SK-N-SH treated with all-trans-retinoic acid at 6 μM for 48 hours (cell line): ENCODE measurements at regions not wholly inside any gene's neighbourhood (a gene's known extent, or its start where the extent isn't known, plus 50 kb on each side); places are given as distances from the start of the nearest gene placed in this dataset.
"Not testable (repeated sequence)": the region's sequence is repeated elsewhere in the genome, so short reads cannot be mapped to it uniquely, and the experiment has no call there.

Experiments used
- ATAC-seq: fragments of 200-7000 bp; cut with Tn5 transposase; 3 replicates; pipeline ENCODE4 v1.9.1; 2020; ENCODE audit warnings: mild to moderate bottlenecking, moderate library complexity
- ARNTL ChIP-seq: fragments of 450-650 bp; formaldehyde crosslinking; IDR thresholded peaks from 2 replicates; pipeline ENCODE4 v1.5.0; 2020; ENCODE audit warnings: low read depth, mild to moderate bottlenecking, moderate library complexity, borderline replicate concordance
- BACH2 ChIP-seq: fragments of 250-450 bp; sonication (Bioruptor Pico); IDR thresholded peaks from 2 replicates; pipeline ENCODE4 v1.9.0; 2021; ENCODE audit warnings: mild to moderate bottlenecking, borderline replicate concordance
- CSDC2 ChIP-seq: fragments of 250-450 bp; sonication (Bioruptor Pico); IDR thresholded peaks from 2 replicates; pipeline ENCODE4 v1.5.0; 2020; ENCODE audit warnings: mild to moderate bottlenecking, moderate library complexity
- ESRRG ChIP-seq: fragments of 250-450 bp; sonication (Bioruptor Pico); IDR thresholded peaks from 2 replicates; pipeline ENCODE4 v1.6.1; 2021; ENCODE audit warnings: mild to moderate bottlenecking
- GLIS3 ChIP-seq: fragments of 250-450 bp; sonication (Bioruptor Pico); IDR thresholded peaks from 2 replicates; pipeline ENCODE4 v1.5.0; 2020; ENCODE audit warnings: mild to moderate bottlenecking, moderate library complexity
- OSR1 ChIP-seq: fragments of 250-450 bp; sonication (Bioruptor Pico); IDR thresholded peaks from 2 replicates; pipeline ENCODE4 v1.8.0; 2022; ENCODE audit warnings: moderate library complexity, mild to moderate bottlenecking, inconsistent platforms
- PPARA ChIP-seq: fragments of 250-450 bp; sonication (Bioruptor Pico); IDR thresholded peaks from 2 replicates; pipeline ENCODE4 v1.5.0; 2020; ENCODE audit warnings: mild to moderate bottlenecking, borderline replicate concordance
- RARB ChIP-seq: fragments of 250-450 bp; sonication (Bioruptor Pico); IDR thresholded peaks from 2 replicates; pipeline ENCODE4 v1.8.0; 2021; ENCODE audit warnings: mild to moderate bottlenecking, moderate library complexity
- SNAI2 ChIP-seq: fragments of 250-450 bp; sonication (Bioruptor Pico); IDR thresholded peaks from 2 replicates; pipeline ENCODE4 v1.5.0; 2020; ENCODE audit warnings: mild to moderate bottlenecking, moderate library complexity
- TCF4 ChIP-seq: fragments of 250-450 bp; sonication (Bioruptor Pico); IDR thresholded peaks from 2 replicates; pipeline ENCODE4 v1.8.0; 2021; ENCODE audit warnings: mild to moderate bottlenecking, moderate library complexity, borderline replicate concordance
- TOX ChIP-seq: fragments of 250-450 bp; sonication (Bioruptor Pico); IDR thresholded peaks from 2 replicates; pipeline ENCODE4 v1.8.0; 2021; ENCODE audit warnings: mild to moderate bottlenecking, moderate library complexity, borderline replicate concordance
- ZC3H10 ChIP-seq: fragments of 250-450 bp; sonication (Bioruptor Pico); IDR thresholded peaks from 2 replicates; pipeline ENCODE4 v1.5.1; 2021; ENCODE audit warnings: mild to moderate bottlenecking, moderate library complexity
- ZFP3 ChIP-seq: fragments of 250-450 bp; sonication (Bioruptor Pico); IDR thresholded peaks from 2 replicates; pipeline ENCODE4 v1.5.0; 2020; ENCODE audit warnings: mild to moderate bottlenecking, moderate library complexity
- ZFP30 ChIP-seq: fragments of 450-650 bp; formaldehyde crosslinking; IDR thresholded peaks from 2 replicates; pipeline ENCODE4 v1.5.0; 2022; ENCODE audit warnings: mild to moderate bottlenecking, moderate library complexity
- ZNF565 ChIP-seq: fragments of 450-650 bp; formaldehyde crosslinking; conservative IDR thresholded peaks from 2 replicates; pipeline ENCODE4 v1.5.0; 2020; ENCODE audit warnings: low read depth, mild to moderate bottlenecking, moderate library complexity
- ZNF70 ChIP-seq: fragments of 450-650 bp; formaldehyde crosslinking; IDR thresholded peaks from 2 replicates; pipeline ENCODE4 v1.5.0; 2020; ENCODE audit warnings: mild to moderate bottlenecking, moderate library complexity
- ZNF8 ChIP-seq: fragments of 450-650 bp; formaldehyde crosslinking; IDR thresholded peaks from 2 replicates; pipeline ENCODE4 v1.5.0; 2020; ENCODE audit warnings: mild to moderate bottlenecking, moderate library complexity
- TF ChIP-seq, protein P1 (sequence below): fragments of 250-450 bp; sonication (Bioruptor Pico); IDR thresholded peaks from 2 replicates; pipeline ENCODE4 v1.5.0; 2020; ENCODE audit warnings: mild to moderate bottlenecking, moderate library complexity
- TF ChIP-seq, protein P2 (sequence below): fragments of 250-450 bp; sonication (Bioruptor Pico); IDR thresholded peaks from 2 replicates; pipeline ENCODE4 v1.8.0; 2021; ENCODE audit warnings: low read depth, mild to moderate bottlenecking, moderate library complexity, borderline replicate concordance
- TF ChIP-seq, protein P3 (sequence below): fragments of 250-450 bp; sonication (Bioruptor Pico); IDR thresholded peaks from 2 replicates; pipeline ENCODE4 v1.5.1; 2021; ENCODE audit warnings: mild to moderate bottlenecking, moderate library complexity
- TF ChIP-seq, protein P4 (sequence below): fragments of 250-450 bp; sonication (Bioruptor Pico); IDR thresholded peaks from 2 replicates; pipeline ENCODE4 v1.5.1; 2020; ENCODE audit warnings: low read depth, mild to moderate bottlenecking, moderate library complexity

DNA sequence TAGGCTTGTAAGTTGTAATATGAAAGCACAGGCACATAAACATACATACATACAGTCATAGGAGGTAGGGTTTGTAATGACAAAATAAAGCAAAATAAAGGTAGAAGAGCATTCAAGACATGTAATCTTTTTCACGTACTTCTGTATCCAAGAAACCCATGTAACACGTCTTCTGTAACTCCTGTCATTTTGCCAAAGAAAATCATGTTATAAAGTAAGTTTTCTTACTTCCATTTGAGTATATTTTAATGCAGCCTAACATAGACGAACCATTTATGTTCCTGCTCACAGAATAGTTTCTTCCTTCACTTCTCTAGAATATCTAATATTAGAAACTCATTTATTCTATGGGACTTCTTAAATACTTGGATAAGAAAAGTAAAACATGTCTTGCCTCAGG, 1884.0 kb upstream of the CELF4 start (continued):
- TF ChIP-seq TOX (no peak), ARNTL (CRISPR knock-in tag) (no peak), BACH2 (CRISPR knock-in tag) (no peak), ZFP30 (CRISPR knock-in tag) (no peak), ZNF565 (CRISPR knock-in tag) (no peak), PPARA (CRISPR knock-in tag) (no peak), ZFP3 (CRISPR knock-in tag) (no peak)
- TF ChIP-seq, protein P1, sequence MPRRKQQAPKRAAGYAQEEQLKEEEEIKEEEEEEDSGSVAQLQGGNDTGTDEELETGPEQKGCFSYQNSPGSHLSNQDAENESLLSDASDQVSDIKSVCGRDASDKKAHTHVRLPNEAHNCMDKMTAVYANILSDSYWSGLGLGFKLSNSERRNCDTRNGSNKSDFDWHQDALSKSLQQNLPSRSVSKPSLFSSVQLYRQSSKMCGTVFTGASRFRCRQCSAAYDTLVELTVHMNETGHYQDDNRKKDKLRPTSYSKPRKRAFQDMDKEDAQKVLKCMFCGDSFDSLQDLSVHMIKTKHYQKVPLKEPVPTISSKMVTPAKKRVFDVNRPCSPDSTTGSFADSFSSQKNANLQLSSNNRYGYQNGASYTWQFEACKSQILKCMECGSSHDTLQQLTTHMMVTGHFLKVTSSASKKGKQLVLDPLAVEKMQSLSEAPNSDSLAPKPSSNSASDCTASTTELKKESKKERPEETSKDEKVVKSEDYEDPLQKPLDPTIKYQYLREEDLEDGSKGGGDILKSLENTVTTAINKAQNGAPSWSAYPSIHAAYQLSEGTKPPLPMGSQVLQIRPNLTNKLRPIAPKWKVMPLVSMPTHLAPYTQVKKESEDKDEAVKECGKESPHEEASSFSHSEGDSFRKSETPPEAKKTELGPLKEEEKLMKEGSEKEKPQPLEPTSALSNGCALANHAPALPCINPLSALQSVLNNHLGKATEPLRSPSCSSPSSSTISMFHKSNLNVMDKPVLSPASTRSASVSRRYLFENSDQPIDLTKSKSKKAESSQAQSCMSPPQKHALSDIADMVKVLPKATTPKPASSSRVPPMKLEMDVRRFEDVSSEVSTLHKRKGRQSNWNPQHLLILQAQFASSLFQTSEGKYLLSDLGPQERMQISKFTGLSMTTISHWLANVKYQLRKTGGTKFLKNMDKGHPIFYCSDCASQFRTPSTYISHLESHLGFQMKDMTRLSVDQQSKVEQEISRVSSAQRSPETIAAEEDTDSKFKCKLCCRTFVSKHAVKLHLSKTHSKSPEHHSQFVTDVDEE (CRISPR knock-in tag): no peak
- TF ChIP-seq, all 23 proteins: peak for 0

DNA sequence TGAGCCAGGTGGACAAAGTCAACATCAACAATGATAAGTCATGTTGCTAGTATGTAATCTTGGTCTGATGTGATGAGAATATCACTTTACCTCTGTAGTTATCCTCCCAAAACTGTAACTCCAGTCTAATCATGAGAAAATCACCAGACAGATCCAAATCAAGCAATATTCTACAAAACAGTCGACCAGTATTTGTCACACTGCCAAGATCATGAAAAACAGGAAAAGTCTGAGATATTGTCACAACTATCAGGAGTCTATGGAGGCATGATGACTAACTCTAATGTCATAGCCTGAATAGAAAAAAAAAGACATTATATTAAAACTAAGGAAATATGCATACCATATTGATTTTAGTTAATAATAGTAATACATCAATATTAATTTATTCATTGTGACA, 1883.3 kb upstream of the CELF4 start:
- TF ChIP-seq TOX: no peak
- no peak for TF ChIP-seq OSR1 (CRISPR knock-in tag)
- TF ChIP-seq, all 23 proteins: peak for 0
- no peak for ATAC-seq

DNA sequence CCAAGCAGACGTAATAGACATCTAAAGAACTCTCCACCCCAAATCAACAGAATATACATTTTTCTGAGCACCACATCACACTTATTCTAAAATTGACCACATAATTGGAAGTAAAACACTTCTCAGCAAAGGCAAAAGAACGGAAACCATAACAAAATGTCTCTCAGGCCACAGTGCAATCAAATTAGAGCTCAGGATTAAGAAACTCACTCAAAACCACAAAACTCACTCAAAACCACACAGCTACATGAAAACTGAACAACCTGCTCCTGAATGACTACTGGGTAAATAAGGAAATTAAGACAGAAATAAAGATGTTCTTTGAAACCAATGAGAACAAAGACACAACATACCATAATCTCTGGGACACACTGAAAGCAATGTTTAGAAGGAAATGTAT, 1879.4 kb upstream of the CELF4 start:
- not testable (repeated sequence) for ATAC-seq

DNA sequence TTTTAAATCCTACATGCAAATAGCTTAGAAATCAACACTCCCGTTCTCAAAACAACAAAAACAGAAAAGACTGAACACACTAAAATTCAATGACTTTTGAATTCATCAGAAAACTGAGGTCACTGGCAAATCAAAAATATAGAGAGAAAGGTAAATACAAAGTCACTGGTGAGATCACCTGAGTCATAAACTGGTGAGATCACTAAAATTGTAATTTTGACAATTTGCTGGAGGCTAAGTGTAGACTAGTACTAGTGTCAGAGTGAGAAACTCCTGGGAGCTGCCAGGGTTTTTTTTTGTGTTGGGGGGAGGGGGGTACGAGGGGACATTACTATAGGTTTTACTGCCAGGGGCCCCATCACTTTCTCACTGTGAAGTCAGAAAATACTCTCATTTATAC, 1876.0 kb upstream of the CELF4 start:
- ATAC-seq: no peak
- TF ChIP-seq TCF4 (CRISPR knock-in tag) (no peak), ZNF8 (CRISPR knock-in tag) (no peak), PPARA (CRISPR knock-in tag) (no peak), BACH2 (CRISPR knock-in tag) (no peak), ZC3H10 (no peak), ARNTL (CRISPR knock-in tag) (no peak), ZNF565 (CRISPR knock-in tag) (no peak), ESRRG (no peak), TOX (no peak), SNAI2 (CRISPR knock-in tag) (no peak), OSR1 (CRISPR knock-in tag) (no peak), ZNF70 (CRISPR knock-in tag) (no peak), GLIS3 (CRISPR knock-in tag) (no peak), CSDC2 (CRISPR knock-in tag) (no peak), ZFP3 (CRISPR knock-in tag) (no peak), RARB (no peak)
- TF ChIP-seq, protein P2, sequence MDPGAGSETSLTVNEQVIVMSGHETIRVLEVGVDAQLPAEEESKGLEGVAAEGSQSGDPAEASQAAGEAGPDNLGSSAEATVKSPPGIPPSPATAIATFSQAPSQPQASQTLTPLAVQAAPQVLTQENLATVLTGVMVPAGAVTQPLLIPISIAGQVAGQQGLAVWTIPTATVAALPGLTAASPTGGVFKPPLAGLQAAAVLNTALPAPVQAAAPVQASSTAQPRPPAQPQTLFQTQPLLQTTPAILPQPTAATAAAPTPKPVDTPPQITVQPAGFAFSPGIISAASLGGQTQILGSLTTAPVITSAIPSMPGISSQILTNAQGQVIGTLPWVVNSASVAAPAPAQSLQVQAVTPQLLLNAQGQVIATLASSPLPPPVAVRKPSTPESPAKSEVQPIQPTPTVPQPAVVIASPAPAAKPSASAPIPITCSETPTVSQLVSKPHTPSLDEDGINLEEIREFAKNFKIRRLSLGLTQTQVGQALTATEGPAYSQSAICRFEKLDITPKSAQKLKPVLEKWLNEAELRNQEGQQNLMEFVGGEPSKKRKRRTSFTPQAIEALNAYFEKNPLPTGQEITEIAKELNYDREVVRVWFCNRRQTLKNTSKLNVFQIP (CRISPR knock-in tag): no peak
- TF ChIP-seq, protein P3, sequence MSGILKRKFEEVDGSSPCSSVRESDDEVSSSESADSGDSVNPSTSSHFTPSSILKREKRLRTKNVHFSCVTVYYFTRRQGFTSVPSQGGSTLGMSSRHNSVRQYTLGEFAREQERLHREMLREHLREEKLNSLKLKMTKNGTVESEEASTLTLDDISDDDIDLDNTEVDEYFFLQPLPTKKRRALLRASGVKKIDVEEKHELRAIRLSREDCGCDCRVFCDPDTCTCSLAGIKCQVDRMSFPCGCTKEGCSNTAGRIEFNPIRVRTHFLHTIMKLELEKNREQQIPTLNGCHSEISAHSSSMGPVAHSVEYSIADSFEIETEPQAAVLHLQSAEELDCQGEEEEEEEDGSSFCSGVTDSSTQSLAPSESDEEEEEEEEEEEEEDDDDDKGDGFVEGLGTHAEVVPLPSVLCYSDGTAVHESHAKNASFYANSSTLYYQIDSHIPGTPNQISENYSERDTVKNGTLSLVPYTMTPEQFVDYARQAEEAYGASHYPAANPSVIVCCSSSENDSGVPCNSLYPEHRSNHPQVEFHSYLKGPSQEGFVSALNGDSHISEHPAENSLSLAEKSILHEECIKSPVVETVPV (CRISPR knock-in tag): no peak
- TF ChIP-seq, protein P1 (CRISPR knock-in tag): no peak
- TF ChIP-seq, protein P4, sequence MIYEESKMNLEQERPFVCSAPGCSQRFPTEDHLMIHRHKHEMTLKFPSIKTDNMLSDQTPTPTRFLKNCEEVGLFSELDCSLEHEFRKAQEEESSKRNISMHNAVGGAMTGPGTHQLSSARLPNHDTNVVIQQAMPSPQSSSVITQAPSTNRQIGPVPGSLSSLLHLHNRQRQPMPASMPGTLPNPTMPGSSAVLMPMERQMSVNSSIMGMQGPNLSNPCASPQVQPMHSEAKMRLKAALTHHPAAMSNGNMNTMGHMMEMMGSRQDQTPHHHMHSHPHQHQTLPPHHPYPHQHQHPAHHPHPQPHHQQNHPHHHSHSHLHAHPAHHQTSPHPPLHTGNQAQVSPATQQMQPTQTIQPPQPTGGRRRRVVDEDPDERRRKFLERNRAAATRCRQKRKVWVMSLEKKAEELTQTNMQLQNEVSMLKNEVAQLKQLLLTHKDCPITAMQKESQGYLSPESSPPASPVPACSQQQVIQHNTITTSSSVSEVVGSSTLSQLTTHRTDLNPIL (CRISPR knock-in tag): no peak
